ENCODE measurements at regions not wholly inside any gene's neighbourhood (a gene's known extent, or its start where the extent isn't known, plus 50 kb on each side); places are given as distances from the start of the nearest gene placed in this dataset.

DNA sequence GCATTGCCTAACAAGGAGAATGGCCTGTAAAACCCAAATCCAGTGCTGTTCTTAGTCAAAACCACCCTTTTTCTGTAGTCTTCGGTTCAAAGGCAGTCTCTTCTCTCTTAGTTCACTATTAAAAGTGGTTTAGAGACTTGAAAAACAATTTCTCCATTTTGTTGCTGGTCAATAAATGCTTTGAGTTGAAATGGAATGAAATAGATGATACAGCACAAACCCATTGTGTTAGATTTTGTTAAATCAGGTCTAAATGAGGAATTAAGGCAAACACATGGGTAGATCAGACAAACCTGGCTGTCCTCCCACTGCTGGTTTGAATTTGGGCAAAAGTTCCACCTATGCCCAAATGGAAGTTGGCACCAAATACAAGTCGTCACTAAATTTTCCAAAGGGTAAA, 150.1 kb upstream of the SERTAD2 start:
- TF ChIP-seq, protein P1, sequence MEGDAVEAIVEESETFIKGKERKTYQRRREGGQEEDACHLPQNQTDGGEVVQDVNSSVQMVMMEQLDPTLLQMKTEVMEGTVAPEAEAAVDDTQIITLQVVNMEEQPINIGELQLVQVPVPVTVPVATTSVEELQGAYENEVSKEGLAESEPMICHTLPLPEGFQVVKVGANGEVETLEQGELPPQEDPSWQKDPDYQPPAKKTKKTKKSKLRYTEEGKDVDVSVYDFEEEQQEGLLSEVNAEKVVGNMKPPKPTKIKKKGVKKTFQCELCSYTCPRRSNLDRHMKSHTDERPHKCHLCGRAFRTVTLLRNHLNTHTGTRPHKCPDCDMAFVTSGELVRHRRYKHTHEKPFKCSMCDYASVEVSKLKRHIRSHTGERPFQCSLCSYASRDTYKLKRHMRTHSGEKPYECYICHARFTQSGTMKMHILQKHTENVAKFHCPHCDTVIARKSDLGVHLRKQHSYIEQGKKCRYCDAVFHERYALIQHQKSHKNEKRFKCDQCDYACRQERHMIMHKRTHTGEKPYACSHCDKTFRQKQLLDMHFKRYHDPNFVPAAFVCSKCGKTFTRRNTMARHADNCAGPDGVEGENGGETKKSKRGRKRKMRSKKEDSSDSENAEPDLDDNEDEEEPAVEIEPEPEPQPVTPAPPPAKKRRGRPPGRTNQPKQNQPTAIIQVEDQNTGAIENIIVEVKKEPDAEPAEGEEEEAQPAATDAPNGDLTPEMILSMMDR (IDR thresholded peaks at IDR 0.05; ENCODE audit: borderline replicate concordance, extremely low read depth, low read length, poor library complexity, severe bottlenecking) = no peak
- TF ChIP-seq EZH2 (IDR thresholded peaks at IDR 0.05; ENCODE audit: borderline replicate concordance, low read depth, low read length, severe bottlenecking) = no peak

Data from DND-41 (cell line).